ENCODE measurements at regions not wholly inside any gene's neighbourhood (a gene's known extent, or its start where the extent isn't known, plus 50 kb on each side); places are given as distances from the start of the nearest gene placed in this dataset.

DNA sequence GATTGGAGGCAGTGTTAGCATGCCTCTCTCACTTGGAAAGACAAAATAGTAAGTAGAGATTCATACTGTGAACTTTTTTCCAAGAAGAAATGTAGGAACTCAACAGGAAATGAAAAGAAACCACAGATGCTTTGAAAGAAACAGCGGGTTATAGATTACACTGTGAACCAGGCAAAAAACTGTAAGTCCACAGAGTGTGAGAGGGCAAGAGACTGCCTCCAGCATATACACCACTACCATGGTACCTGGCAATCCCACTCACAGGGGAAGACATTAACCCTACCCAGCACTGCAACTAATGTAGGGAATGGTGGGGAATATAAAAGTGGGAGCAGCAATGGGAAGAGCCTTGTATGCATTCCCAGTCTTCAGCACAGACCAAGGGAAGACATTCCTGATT is 150.6 kb upstream of the GALNT5 start:
- no peak overlapping the region for H3K27ac ChIP-seq
- no peak for TF ChIP-seq ZFX (IDR thresholded peaks at IDR 0.05; ENCODE audit: borderline replicate concordance)
- TF ChIP-seq, protein P1, sequence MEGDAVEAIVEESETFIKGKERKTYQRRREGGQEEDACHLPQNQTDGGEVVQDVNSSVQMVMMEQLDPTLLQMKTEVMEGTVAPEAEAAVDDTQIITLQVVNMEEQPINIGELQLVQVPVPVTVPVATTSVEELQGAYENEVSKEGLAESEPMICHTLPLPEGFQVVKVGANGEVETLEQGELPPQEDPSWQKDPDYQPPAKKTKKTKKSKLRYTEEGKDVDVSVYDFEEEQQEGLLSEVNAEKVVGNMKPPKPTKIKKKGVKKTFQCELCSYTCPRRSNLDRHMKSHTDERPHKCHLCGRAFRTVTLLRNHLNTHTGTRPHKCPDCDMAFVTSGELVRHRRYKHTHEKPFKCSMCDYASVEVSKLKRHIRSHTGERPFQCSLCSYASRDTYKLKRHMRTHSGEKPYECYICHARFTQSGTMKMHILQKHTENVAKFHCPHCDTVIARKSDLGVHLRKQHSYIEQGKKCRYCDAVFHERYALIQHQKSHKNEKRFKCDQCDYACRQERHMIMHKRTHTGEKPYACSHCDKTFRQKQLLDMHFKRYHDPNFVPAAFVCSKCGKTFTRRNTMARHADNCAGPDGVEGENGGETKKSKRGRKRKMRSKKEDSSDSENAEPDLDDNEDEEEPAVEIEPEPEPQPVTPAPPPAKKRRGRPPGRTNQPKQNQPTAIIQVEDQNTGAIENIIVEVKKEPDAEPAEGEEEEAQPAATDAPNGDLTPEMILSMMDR (IDR thresholded peaks at IDR 0.05), result no peak

DNA sequence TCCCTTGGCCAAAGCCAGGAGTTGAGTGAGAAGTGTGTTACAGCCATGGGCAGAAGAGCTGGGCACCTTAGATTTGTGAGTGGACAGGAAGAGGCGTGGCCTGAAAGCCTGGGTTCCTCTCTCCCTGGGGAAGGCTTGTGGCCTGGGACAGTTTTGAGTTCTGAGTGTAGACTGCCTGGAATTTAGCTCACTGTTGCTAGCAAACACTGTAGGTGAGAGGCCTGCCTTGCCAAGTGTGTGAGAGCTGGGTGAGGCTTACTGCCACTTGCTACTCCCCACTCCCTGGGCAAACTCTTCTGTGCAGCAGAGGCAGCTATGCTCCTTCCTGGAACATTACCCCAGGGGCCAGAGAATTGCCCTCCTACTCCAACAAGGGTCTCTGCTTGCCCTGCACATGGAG is 150.0 kb upstream of the GALNT5 start:
- TF ChIP-seq ZFX (IDR thresholded peaks at IDR 0.05; ENCODE audit: borderline replicate concordance), result no peak
- TF ChIP-seq, protein P1 (IDR thresholded peaks at IDR 0.05), result no peak
- no peak overlapping the region for H3K27ac ChIP-seq

DNA sequence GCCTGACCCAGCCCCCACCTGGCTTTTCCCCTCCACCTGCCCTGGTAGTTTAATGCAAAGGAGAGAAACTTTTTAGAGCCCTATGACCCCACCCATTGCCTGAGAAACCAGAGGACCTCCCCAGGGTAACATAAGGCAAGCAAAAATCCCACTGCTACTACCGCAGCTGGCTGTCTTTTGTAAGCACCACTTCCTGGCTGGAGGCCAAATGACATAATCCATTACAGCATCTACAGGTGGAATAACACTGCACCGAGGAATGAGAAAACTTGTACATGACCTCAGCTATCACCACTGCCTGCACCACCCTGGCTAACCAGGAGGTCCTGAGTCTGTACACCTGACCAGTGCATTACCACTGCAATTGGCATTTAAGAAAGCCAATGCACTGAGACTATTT is 149.6 kb upstream of the GALNT5 start:
- no peak overlapping the region for H3K27ac ChIP-seq
- no peak for TF ChIP-seq ZFX (IDR thresholded peaks at IDR 0.05; ENCODE audit: borderline replicate concordance)
- TF ChIP-seq, protein P1 (IDR thresholded peaks at IDR 0.05), result no peak

DNA sequence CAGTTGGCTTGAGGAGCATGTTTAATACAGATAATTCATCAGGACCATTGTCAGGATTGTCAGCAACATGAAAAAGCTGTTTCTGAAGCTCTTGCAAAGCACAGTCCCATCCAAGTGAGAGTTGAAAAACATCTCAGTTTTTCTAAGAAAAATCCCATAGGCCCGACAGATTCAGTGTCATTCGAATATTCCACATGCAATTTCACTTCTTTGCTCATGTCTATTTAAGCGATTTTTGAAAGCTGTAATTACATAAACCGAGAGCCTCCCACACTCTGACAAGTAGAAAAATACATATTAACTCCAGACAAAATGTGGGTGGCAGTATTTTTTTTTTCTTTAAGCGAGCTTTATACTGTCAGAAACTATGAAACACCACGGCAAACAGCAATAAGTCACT is 134.7 kb upstream of the GALNT5 start:
- no peak overlapping the region for H3K27ac ChIP-seq
- TF ChIP-seq ZFX (IDR thresholded peaks at IDR 0.05; ENCODE audit: borderline replicate concordance), result no peak
- TF ChIP-seq, protein P1 (IDR thresholded peaks at IDR 0.05), result no peak

DNA sequence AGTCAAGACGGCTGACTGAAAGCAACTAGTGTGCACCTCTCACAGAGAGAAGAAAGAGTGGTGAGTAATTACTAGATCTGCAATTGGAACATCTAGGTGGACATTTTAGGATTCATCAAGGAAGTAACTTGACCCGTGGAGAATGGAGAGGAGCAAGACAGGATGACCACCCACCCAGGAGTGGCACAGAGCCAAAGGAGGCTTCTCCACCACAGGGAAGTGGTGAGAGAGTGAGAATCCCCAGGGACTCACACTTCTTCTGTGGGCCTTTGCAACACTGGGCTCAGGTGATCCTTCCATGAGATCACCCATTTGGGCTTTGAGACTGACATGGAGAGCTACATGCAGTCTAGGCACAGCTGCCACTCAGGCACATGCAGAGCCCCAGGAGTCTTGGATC is 132.8 kb upstream of the GALNT5 start:
- no peak for TF ChIP-seq ZFX (IDR thresholded peaks at IDR 0.05; ENCODE audit: borderline replicate concordance)
- TF ChIP-seq, protein P1 (IDR thresholded peaks at IDR 0.05), result no peak
- H3K27ac ChIP-seq, result no peak overlapping the region

DNA sequence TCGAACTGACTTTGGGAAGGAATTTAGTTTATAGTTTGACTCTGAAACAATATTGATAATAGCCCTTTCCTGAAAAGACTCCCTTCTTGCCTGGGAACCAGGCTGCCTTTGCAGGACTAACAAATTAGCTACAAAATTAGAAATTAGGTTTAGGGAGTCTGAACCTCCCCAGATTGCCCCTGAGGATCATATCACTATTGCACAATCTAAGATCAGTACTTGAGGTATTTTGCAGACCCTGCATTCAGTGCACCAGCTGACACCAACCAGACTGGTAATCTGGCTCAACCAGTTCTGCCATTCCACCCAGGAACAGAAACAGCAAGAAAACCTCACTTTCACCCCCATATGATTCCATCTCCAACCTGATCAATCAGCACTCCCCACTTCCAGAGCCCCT is 131.8 kb upstream of the GALNT5 start:
- no peak for TF ChIP-seq ZFX (IDR thresholded peaks at IDR 0.05; ENCODE audit: borderline replicate concordance)
- TF ChIP-seq, protein P1 (IDR thresholded peaks at IDR 0.05), result no peak
- H3K27ac ChIP-seq, result no peak overlapping the region

DNA sequence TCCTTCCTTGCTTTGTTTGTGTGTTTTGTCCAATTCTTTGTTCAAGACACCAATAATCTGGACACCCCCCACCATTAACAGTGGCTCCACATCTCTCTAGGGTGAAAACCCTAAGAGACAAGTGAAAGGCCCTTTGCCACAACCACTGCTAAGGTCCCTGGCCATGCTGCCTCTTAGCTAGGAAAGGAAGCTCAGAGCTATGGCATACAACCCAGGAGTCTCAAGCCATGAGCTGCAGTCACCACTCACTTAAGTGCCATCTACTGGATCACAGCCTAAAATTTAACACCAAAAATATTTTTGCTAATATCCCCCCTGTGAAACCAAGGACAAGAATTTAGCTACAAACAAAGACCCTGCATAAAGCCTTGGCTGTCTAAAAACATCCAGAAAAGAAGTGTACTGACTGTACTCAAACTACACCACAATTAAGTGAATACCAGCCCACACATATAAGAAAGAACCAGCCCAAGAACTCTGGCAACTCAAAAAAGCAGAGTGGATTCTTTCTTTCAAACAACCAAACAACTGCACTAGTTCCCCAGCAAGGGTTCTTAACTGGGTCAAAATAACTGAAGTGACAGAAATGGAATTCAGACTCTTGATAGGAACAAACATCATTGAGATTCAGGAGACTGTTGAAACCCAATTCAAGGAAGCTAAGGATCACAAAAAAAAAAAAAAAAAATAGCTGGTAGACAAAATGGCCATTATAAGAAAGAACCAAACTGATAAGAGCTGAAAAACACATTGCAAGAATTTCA is 130.1 kb upstream of the GALNT5 start:
- H3K27ac ChIP-seq, result no peak overlapping the region
- TF ChIP-seq ZFX (IDR thresholded peaks at IDR 0.05; ENCODE audit: borderline replicate concordance), result no peak
- TF ChIP-seq, protein P1 (IDR thresholded peaks at IDR 0.05), result no peak

All from 22Rv1 (cell line).